PC-3 (cell line): ENCODE measurements at regions not wholly inside any gene's neighbourhood (a gene's known extent, or its start where the extent isn't known, plus 50 kb on each side); places are given as distances from the start of the nearest gene placed in this dataset.

Experiments used
- ATAC-seq: fragments of 200-7000 bp; cut with Tn5 transposase; 2 replicates; pipeline ENCODE4 v1.9.1; 2020; ENCODE audit warnings: mild to moderate bottlenecking, moderate library complexity
- BruUV-seq: library from RNA; stranded (reverse); fragments of 400-500 nt; replicated peaks from 2 replicates; lab custom pipeline; 2021; lab: Mats Ljungman, UMichigan
- CTCF ChIA-PET: fragments of 300-600 bp; sonication (Branson Sonifier 250); formaldehyde crosslinking; loops from one replicate; lab custom pipeline; 2022; ENCODE audit warnings: antibody characterized with exemption; lab: Charles Lee
- POLR2A ChIA-PET: fragments of 300-600 bp; sonication (Branson Sonifier 250); formaldehyde crosslinking; loops from one replicate; lab custom pipeline; 2022; ENCODE audit warnings: antibody characterized with exemption; ENCODE audit not compliant: unreplicated experiment; lab: Charles Lee
- DNase-seq: peaks from one replicate; pipeline ENCODE4 v3.0.0-alpha.2; 2015
- H2AFZ ChIP-seq: fragments of 300-600 bp; sonication (generic); 2 replicates; pipeline ENCODE4 v1.6.0; 2016; ENCODE audit warnings: antibody characterized with exemption, low read length
- H3F3A ChIP-seq: fragments of 300-600 bp; sonication (generic); one replicate; pipeline ENCODE4 v1.6.0; 2017; ENCODE audit warnings: antibody characterized with exemption, low read length, control low read depth, mild to moderate bottlenecking; ENCODE audit not compliant: unreplicated experiment
- H3K27ac ChIP-seq: fragments of 300-600 bp; sonication (generic); 2 replicates; pipeline ENCODE4 v1.5.1; 2016; ENCODE audit warnings: mild to moderate bottlenecking, low read length
- H3K27me3 ChIP-seq: fragments of 300-600 bp; sonication (generic); 2 replicates; pipeline ENCODE4 v1.6.1; 2016; ENCODE audit warnings: low read length, mixed read lengths
- H3K36me3 ChIP-seq: fragments of 300-600 bp; sonication (generic); 2 replicates; pipeline ENCODE4 v1.6.1; 2016; ENCODE audit warnings: low read depth, mixed run types, low read length, mixed read lengths
- H3K4me1 ChIP-seq: fragments of 300-600 bp; sonication (generic); 2 replicates; pipeline ENCODE4 v1.5.1; 2016; ENCODE audit warnings: low read length; ENCODE audit not compliant: insufficient read depth
- H3K4me2 ChIP-seq: fragments of 300-600 bp; sonication (generic); 2 replicates; pipeline ENCODE4 v1.6.0; 2016; ENCODE audit warnings: low read length
- H3K4me3 ChIP-seq: fragments of 300-600 bp; sonication (generic); 2 replicates; pipeline ENCODE4 v1.5.1; 2016; ENCODE audit warnings: mild to moderate bottlenecking, low read length, mixed read lengths
- H3K79me2 ChIP-seq: fragments of 300-600 bp; sonication (generic); 2 replicates; pipeline ENCODE4 v1.6.1; 2017; ENCODE audit warnings: low read length, mixed read lengths
- H3K9ac ChIP-seq: fragments of 300-600 bp; sonication (generic); 2 replicates; pipeline ENCODE4 v1.6.0; 2016; ENCODE audit warnings: mild to moderate bottlenecking, low read length
- H3K9me2 ChIP-seq: fragments of 300-600 bp; sonication (generic); replicated peaks from 2 replicates; pipeline ENCODE4 v1.6.1; 2016; ENCODE audit warnings: mixed run types, low read length, mixed read lengths
- H3K9me3 ChIP-seq: fragments of 300-600 bp; sonication (generic); 2 replicates; pipeline ENCODE4 v1.6.1; 2016; ENCODE audit warnings: low read length, mixed read lengths
- H4K20me1 ChIP-seq: fragments of 300-600 bp; sonication (generic); 2 replicates; pipeline ENCODE4 v1.6.1; 2016; ENCODE audit warnings: low read length, mixed read lengths
- EZH2 ChIP-seq: fragments of 300-600 bp; sonication (generic); IDR thresholded peaks from one replicate; pipeline ENCODE4 v1.6.1; 2017; ENCODE audit warnings: antibody characterized with exemption, mild to moderate bottlenecking, low read length; ENCODE audit not compliant: unreplicated experiment
- EZH2phosphoT487 ChIP-seq: fragments of 300-600 bp; sonication (generic); IDR thresholded peaks from 2 replicates; pipeline ENCODE4 v1.6.1; 2018; ENCODE audit warnings: mild to moderate bottlenecking, antibody characterized with exemption, low read length, borderline replicate concordance
- intact Hi-C: fragments of 100-400 bp; cut with micrococcal nuclease; formaldehyde crosslinking; loops from 2 replicates; pipeline ENCODE4 v1.9.0; 2023
- TF ChIP-seq, protein P1 (sequence below): fragments of 300-600 bp; sonication (generic); conservative IDR thresholded peaks from 2 replicates; pipeline ENCODE4 v1.5.1; 2017; ENCODE audit warnings: antibody characterized with exemption, low read depth, mild to moderate bottlenecking, low read length

DNA sequence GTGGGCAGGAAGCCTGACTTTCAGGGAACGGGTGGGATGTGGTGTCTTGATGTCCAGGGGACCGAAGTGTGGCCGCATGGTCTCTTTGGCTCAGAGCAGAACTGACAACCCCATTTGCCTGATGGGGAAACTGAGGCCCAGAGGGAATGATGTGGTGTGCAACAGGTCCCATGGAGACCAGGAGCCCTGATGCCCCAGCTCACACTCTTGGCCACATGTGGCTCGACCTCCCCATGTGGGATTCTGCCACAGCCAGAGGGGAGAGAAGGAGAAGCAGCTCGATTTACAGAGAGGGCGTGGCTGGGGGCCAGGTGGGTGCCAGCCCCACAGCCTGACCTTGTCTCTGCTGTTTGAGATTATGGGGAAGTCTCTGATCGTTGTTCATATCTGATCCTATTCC is 128.1 kb downstream of the TEX29 start:
- H3K27me3 ChIP-seq = peaks cover 12% of the 10 kb centered on the region
- no peaks in the 10 kb centered on the region for H3K36me3 ChIP-seq
- no peaks in the 10 kb centered on the region for H3K9me3 ChIP-seq
- no peak for ATAC-seq
- BruUV-seq = no TSS peak
- no peaks in the 10 kb centered on the region for H3K4me1 ChIP-seq
- no peaks in the 10 kb centered on the region for H3K79me2 ChIP-seq
- H2AFZ ChIP-seq = no peak overlapping the region
- no peaks in the 10 kb centered on the region for H3F3A ChIP-seq
- DNase-seq = no peak
- no peak overlapping the region for H3K4me3 ChIP-seq
- POLR2A ChIA-PET = no interaction called here
- H3K9ac ChIP-seq = no peak overlapping the region
- H3K27ac ChIP-seq = no peak overlapping the region
- H3K4me2 ChIP-seq = no peak overlapping the region
- no peak for TF ChIP-seq EZH2
- TF ChIP-seq, protein P1, sequence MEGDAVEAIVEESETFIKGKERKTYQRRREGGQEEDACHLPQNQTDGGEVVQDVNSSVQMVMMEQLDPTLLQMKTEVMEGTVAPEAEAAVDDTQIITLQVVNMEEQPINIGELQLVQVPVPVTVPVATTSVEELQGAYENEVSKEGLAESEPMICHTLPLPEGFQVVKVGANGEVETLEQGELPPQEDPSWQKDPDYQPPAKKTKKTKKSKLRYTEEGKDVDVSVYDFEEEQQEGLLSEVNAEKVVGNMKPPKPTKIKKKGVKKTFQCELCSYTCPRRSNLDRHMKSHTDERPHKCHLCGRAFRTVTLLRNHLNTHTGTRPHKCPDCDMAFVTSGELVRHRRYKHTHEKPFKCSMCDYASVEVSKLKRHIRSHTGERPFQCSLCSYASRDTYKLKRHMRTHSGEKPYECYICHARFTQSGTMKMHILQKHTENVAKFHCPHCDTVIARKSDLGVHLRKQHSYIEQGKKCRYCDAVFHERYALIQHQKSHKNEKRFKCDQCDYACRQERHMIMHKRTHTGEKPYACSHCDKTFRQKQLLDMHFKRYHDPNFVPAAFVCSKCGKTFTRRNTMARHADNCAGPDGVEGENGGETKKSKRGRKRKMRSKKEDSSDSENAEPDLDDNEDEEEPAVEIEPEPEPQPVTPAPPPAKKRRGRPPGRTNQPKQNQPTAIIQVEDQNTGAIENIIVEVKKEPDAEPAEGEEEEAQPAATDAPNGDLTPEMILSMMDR = no peak
- TF ChIP-seq EZH2phosphoT487 = no peak
- H3K9me2 ChIP-seq = no peaks in the 10 kb centered on the region
- no peaks in the 10 kb centered on the region for H4K20me1 ChIP-seq
- intact Hi-C loops = no loop called here
- CTCF ChIA-PET = no interaction called here

DNA sequence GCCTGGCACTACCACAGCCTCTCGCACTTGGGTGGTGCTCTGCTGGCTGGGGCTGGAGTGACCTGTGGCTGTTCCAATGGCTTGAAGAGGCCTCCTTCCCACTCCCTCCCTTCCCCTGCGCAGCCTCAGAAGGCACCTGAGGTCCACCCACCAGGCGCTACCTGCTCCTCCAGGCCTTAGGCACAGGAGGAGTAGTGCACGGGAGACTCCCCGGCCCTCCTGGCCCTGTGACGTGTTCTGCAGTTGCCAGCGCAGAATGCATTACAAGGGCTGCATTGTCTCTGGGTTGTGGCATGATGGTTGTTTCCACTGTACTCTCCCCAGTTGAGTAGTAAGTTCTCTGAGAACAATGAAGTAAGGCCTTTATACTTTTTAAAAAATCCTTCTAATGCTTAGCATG is 128.6 kb downstream of the TEX29 start:
- no peaks in the 10 kb centered on the region for H3K79me2 ChIP-seq
- H3K4me3 ChIP-seq = no peak overlapping the region
- H3K27me3 ChIP-seq = peaks cover 12% of the 10 kb centered on the region
- H3K36me3 ChIP-seq = no peaks in the 10 kb centered on the region
- no peak for DNase-seq
- CTCF ChIA-PET = no interaction called here
- no peaks in the 10 kb centered on the region for H3K9me2 ChIP-seq
- H3K27ac ChIP-seq = no peak overlapping the region
- POLR2A ChIA-PET = no interaction called here
- H3K4me2 ChIP-seq = no peak overlapping the region
- H3K9me3 ChIP-seq = no peaks in the 10 kb centered on the region
- no peaks in the 10 kb centered on the region for H3K4me1 ChIP-seq
- BruUV-seq = no TSS peak
- ATAC-seq = no peak
- H2AFZ ChIP-seq = no peak overlapping the region
- no peaks in the 10 kb centered on the region for H3F3A ChIP-seq
- H3K9ac ChIP-seq = no peak overlapping the region
- TF ChIP-seq EZH2phosphoT487 = no peak
- TF ChIP-seq, protein P1 = no peak
- no peak for TF ChIP-seq EZH2
- intact Hi-C loops = no loop called here
- no peaks in the 10 kb centered on the region for H4K20me1 ChIP-seq

DNA sequence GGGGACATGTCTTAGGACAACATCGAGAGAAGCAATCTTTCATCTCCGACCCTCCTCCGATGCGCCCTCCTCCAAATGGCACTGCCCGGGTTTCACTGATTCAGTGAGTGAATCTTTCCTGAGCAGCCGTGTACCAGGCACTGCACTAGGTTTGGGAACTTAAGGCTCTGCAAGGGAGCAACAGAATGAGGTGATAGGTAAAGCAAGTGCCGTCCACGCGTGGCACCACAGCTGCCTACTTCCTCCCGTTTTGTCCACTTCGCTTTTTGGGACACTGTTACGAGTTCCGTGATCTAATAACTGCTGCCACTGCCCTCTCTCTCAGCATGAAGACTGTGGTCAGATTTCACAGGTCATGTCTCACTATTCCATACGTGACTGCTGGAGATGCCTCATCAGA is 131.0 kb downstream of the TEX29 start:
- Histone ChIP-seq H3K4me1 (no peaks in the 10 kb centered on the region), H3K79me2 (no peaks in the 10 kb centered on the region), H3K4me3 (no peak overlapping the region), H3K9me3 (no peaks in the 10 kb centered on the region), H2AFZ (no peak overlapping the region), H3K27ac (no peak overlapping the region), H3F3A (no peaks in the 10 kb centered on the region), H3K36me3 (no peaks in the 10 kb centered on the region), H3K9me2 (no peaks in the 10 kb centered on the region), H3K4me2 (no peak overlapping the region), H3K9ac (no peak overlapping the region), H4K20me1 (no peaks in the 10 kb centered on the region), H3K27me3 (peaks cover 4% of the 10 kb centered on the region; the same call in 1 of the 2 replicates)
- POLR2A ChIA-PET = no interaction called here
- no TSS peak for BruUV-seq
- ATAC-seq (no peak), DNase-seq (no peak)
- CTCF ChIA-PET = no interaction called here
- intact Hi-C loops = no loop called here
- TF ChIP-seq EZH2phosphoT487 = no peak
- TF ChIP-seq, protein P1 = no peak
- TF ChIP-seq EZH2 = no peak
